ENCODE measurements at regions not wholly inside any gene's neighbourhood (a gene's known extent, or its start where the extent isn't known, plus 50 kb on each side); places are given as distances from the start of the nearest gene placed in this dataset.

- TF ChIP-seq CTCF (conservative IDR thresholded peaks at IDR 0.05) = no peak
- no peak overlapping the region for H3K27ac ChIP-seq
These were observed 113.2 kb downstream of the HERPUD2 start for GRCh38 chr7:35581605-35582210.

DNA sequence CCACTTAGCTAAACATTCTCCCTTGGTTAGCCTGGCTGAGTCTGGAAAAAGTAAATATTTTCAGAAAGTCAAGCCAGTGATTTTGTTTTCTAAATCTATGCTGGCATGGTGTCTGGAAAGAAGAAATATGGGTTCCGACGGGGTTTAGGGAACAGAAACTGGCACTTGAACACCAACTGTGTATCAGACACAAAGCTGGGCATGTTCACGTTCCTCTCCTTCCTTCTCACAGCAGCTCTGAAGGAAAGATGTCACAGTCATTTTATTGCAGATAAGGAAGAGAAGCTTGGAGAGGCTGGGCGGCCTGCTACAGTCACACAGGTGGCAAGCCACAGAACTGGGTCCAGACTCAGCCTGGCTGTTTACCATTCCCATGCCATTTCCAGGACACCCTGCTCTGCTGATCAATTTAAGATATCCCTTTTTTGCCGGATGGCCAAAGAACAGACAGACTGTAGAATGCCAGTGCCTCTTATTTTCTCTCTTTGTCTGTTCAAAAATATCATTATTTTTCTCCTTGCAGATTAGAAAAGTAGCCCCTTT is 118.8 kb downstream of the HERPUD2 start:
- H3K27ac ChIP-seq = no peak overlapping the region
- no peak for TF ChIP-seq CTCF (conservative IDR thresholded peaks at IDR 0.05)

- no peak for TF ChIP-seq CTCF (conservative IDR thresholded peaks at IDR 0.05)
- H3K27ac ChIP-seq = no peak overlapping the region
These were observed 123.2 kb downstream of the HERPUD2 start for GRCh38 chr7:35571611-35572240.

DNA sequence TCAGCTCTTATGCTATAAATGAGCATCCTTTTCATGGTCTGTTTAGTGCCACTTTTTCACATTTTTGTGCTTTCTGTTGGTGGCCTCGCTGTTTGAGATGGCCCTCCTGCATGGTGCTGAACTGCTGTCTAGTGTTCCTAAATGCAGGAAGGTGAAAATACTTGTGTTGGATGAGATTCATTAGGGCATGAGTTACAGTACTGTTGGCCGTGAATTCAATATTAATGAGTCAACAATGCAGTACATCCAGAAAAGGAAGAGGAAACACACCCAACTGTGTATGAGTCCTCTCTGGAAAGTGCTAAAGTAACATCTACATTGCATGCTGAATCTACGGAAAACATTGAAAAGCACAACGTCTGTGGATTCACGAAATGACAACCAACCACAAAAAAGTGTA is 124.0 kb downstream of the HERPUD2 start:
- H3K27ac ChIP-seq = no peak overlapping the region
- no peak for TF ChIP-seq CTCF (conservative IDR thresholded peaks at IDR 0.05)

GRCh38 chr7:35565927-35566326 is 129.0 kb downstream of the HERPUD2 start:
- no peak for TF ChIP-seq CTCF (conservative IDR thresholded peaks at IDR 0.05)
- no peak overlapping the region for H3K27ac ChIP-seq

DNA sequence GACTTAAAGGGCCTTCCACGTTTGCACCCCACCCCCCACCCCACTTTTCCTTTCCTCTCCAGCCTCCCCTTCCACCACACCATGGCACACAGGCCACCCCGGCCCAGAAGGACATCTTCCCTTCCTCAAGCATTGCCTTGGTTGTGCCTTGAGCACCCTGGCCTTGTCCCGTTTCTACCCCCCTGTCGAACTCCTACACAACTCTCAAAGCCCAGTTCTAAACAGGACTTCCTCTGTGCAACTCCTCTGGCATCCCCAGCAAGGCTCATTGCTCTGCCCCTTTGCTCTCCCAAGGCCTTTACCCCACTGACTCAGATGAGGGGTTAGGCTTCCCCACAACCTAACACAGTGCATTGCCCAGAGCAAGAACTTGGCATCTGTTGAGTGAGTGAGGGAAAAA is 136.1 kb downstream of the HERPUD2 start:
- no peak overlapping the region for H3K27ac ChIP-seq
- no peak for TF ChIP-seq CTCF (conservative IDR thresholded peaks at IDR 0.05)

DNA sequence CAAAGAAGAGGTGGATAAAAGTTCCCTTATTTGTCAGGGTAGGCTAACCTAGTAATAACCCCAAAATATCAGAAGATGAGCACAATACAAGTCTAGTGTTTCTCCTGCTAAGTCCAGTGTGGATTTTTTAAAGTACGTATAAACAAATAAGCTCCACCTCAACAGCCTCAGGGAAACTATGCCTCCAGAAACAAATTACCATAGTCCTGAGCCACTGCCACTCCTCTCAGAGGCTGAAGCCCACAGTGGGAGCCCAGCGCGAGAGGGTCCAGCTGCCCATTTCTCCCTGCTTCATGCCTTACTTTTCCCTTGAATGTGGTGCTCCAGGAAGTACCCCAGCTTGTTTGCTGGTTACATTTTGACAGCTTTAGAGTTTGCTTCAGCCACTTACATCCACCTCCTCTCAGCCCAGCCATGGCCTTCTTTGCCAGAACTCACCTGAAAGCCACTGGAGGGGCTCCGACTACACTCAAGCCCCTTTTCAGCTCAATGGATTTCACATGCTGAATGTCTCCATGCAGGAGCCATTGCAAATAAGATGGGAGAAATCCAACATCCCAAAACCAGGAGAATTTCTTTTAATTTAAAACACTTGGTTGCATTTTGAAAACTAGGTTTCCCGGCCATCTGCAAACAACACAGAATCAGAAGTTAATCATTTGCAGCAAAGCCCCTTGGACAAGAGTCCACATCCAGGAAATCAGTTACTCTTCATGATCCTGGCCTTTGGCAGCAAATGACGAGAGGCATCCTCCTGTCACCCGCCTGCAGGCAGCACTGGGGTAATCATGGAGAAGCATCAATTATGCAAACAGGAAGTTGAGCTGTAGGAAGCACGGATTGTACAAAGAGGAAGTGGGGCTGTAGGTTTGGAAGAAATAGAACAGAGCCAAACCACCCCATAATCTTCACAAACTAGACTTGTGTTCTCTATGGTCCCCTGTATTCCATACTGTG is 138.1 kb downstream of the HERPUD2 start:
- peak overlapping the region; percentile 36; the same call in 1 of the 2 replicates for H3K27ac ChIP-seq
- no peak for TF ChIP-seq CTCF (conservative IDR thresholded peaks at IDR 0.05)
